GM18517 (cell line): ENCODE measurements at regions not wholly inside any gene's neighbourhood (a gene's known extent, or its start where the extent isn't known, plus 50 kb on each side); places are given as distances from the start of the nearest gene placed in this dataset.

Source experiments
- ATAC-seq: cut with Tn5 transposase; IDR thresholded peaks from one replicate; pipeline ENCODE4 v1.9.1; 2021; ENCODE audit warnings: mild to moderate bottlenecking, moderate library complexity; ENCODE audit not compliant: unreplicated experiment

DNA sequence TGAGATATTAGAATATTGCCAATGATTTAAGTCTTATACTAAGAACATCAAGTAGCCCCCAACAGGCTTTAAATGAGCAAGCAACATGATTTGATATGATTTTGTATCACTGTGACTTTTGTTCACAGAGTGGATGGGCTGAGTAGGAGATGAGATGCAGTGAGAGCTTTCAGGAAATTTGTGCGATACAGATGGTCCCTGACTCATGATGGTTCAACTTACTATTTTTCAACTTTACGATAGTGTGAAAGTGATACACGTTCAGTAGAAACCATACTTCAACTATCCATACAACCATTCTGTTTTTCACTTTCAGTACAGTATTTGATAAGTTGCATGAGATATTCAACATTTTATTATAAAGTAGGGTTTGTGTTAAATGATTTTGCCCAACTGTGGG lies 78.7 kb upstream of the NWD2 start:
- no peak for ATAC-seq

DNA sequence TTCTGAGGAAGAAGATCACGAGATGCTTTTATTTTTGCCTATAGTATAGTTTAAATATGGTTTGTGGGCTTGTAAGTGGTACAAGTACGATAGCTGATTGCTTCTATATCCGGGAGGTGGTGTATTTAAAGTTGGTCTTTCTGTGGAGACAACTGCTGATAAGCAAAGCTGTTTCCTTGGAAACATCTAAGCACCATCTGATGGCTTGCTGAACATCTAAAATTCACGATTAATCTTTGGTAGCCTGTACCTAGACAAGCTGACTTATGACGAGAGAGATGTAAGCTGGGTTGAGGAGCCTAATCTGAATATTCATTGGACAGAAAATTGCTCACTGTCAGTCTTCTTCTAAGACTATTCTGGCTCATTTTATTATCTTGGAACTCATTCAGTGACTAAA lies 74.6 kb upstream of the NWD2 start:
- ATAC-seq, result no peak

DNA sequence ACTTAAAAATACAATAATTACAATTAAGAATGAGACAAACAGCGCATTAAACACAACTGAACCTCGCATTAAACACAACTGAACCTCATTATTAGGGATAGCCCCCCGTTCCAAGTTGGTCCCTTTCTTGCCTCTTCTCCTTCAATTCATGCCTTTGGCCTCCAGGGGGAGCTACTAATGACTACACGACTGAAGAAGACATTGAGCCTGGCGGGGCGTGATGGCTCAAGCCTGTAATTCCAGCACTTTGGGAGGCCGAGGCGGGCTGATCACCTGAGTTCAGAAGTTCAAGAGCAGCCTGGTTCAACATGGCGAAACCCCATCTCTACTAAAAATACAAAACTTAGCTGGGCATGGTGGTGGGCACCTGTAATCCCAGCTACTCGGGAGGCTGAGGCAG lies 56.4 kb upstream of the NWD2 start:
- no peak for ATAC-seq
